Esophagus muscularis mucosa (tissue), 4 donors: ENCODE measurements at regions not wholly inside any gene's neighbourhood (a gene's known extent, or its start where the extent isn't known, plus 50 kb on each side); places are given as distances from the start of the nearest gene placed in this dataset.
A peak's percentile ranks its signal among the peaks of the same experiment; 100 is the strongest.

Source experiments
- DNase-seq: peaks from one replicate; pipeline ENCODE4 v3.0.0-alpha.2; 2017; ENCODE audit errors: extremely low spot score
- H3K27ac ChIP-seq, 4 donors: fragments of 200-600 bp; sonication (generic); replicated peaks in 1 of 4; 1 replicate in 3 of 4; 2 replicates in 1 of 4; pipeline ENCODE4 v1.5.1; 2016 to 2019; ENCODE audit warnings: mild to moderate bottlenecking in 1 of 4
- H3K27me3 ChIP-seq, 4 donors: fragments of 200-600 bp; sonication (generic); one replicate each; pipeline versions ENCODE4 v1.5.1 to v1.6.0; 2016 to 2019
- H3K36me3 ChIP-seq, 4 donors: fragments of 200-600 bp; sonication (generic); one replicate each; pipeline ENCODE4 v1.5.1; 2016 to 2019
- H3K4me1 ChIP-seq, 4 donors: fragments of 200-600 bp; sonication (generic); one replicate each; pipeline ENCODE4 v1.5.1; 2016 to 2019
- H3K4me3 ChIP-seq, 4 donors: fragments of 200-600 bp; sonication (generic); 1 replicate in 2 of 4; 2 replicates in 2 of 4; pipeline ENCODE4 v1.5.1; 2016 to 2019; ENCODE audit warnings: mild to moderate bottlenecking in 4 of 4, moderate library complexity in 1 of 4
- H3K9me3 ChIP-seq, 4 donors: fragments of 200-600 bp; sonication (generic); 1 replicate in 3 of 4; 2 replicates in 1 of 4; pipeline ENCODE4 v1.5.1; 2016 to 2019
- CTCF ChIP-seq, 3 experiments: fragments of 200-600 bp in 2 of 3; fragments of 450-650 bp in 1 of 3; sonication (generic) in 2 of 3; IDR thresholded peaks; one replicate each; pipeline ENCODE4 v1.5.1; 2017 to 2019; ENCODE audit warnings: antibody characterized with exemption in 3 of 3, mild to moderate bottlenecking in 2 of 3, moderate library complexity in 1 of 3
- EP300 ChIP-seq: sonication (generic); formaldehyde crosslinking; IDR thresholded peaks from one replicate; pipeline ENCODE4 v1.6.1; 2017; ENCODE audit warnings: antibody characterized with exemption
- POLR2A ChIP-seq: fragments of 450-650 bp; IDR thresholded peaks from one replicate; pipeline ENCODE4 v1.6.1; 2017; ENCODE audit warnings: antibody characterized with exemption, moderate library complexity, mild to moderate bottlenecking, low read depth
- POLR2AphosphoS5 ChIP-seq, 2 donors: sonication (generic); formaldehyde crosslinking; IDR thresholded peaks; one replicate each; pipeline ENCODE4 v1.6.1; 2017; ENCODE audit warnings: antibody characterized with exemption in 2 of 2
- WGBS: methylation state at CpG from one replicate; pipeline ENCODE4 v1.1.5; 2018; 5-methylcytosine and 5-hydroxymethylcytosine counted together
- intact Hi-C: fragments of 100-400 bp; cut with DNase I; formaldehyde crosslinking; loops from one replicate; pipeline ENCODE4 v1.15.1; 2023

- Histone ChIP-seq H3K36me3 (no peaks in the 10 kb centered on the region), H3K4me3 (no peak overlapping the region), H3K4me1 (no peaks in the 10 kb centered on the region), H3K27ac (no peak overlapping the region), H3K27me3 (peaks cover 0 to 5% (median 0%) of the 10 kb centered on the region in 4 donors), H3K9me3 (no peaks in the 10 kb centered on the region)
- 73% methylated on average over 7 of the region's 7 CpGs for WGBS
- DNase-seq: no peak
- no peak for TF ChIP-seq CTCF (IDR thresholded peaks at IDR 0.05)
- no peak for TF ChIP-seq POLR2AphosphoS5 (IDR thresholded peaks at IDR 0.05)
- no peak for TF ChIP-seq EP300
- no peak for TF ChIP-seq POLR2A
- intact Hi-C loops: no loop called here
Observed at GRCh38 chr17:68658999-68659780, 58.0 kb upstream of the FAM20A start.

GRCh38 chr17:68657576-68657975 is 56.4 kb upstream of the FAM20A start:
- DNase-seq: no peak
- intact Hi-C loops: no loop called here
- H3K27ac ChIP-seq: peak overlapping the region in 1 of 4 donors; percentile 58
- no peaks in the 10 kb centered on the region for H3K36me3 ChIP-seq
- H3K4me3 ChIP-seq: no peak overlapping the region
- no peaks in the 10 kb centered on the region for H3K4me1 ChIP-seq
- no peaks in the 10 kb centered on the region for H3K9me3 ChIP-seq
- 56% methylated on average over 2 of the region's 2 CpGs for WGBS
- peaks cover 0 to 5% (median 0%) of the 10 kb centered on the region in 4 donors for H3K27me3 ChIP-seq
- TF ChIP-seq CTCF (IDR thresholded peaks at IDR 0.05) (no peak), EP300 (no peak), POLR2AphosphoS5 (IDR thresholded peaks at IDR 0.05) (no peak), POLR2A (no peak)

GRCh38 chr17:68657166-68657565 is 56.0 kb upstream of the FAM20A start:
- H3K9me3 ChIP-seq: no peaks in the 10 kb centered on the region
- no peaks in the 10 kb centered on the region for H3K36me3 ChIP-seq
- TF ChIP-seq CTCF (IDR thresholded peaks at IDR 0.05): no peak
- no peak for TF ChIP-seq POLR2AphosphoS5 (IDR thresholded peaks at IDR 0.05)
- TF ChIP-seq EP300: no peak
- TF ChIP-seq POLR2A: no peak
- no peak overlapping the region for H3K4me3 ChIP-seq
- H3K4me1 ChIP-seq: no peaks in the 10 kb centered on the region
- H3K27me3 ChIP-seq: peaks cover 0 to 5% (median 0%) of the 10 kb centered on the region in 4 donors
- 53% methylated on average over 4 of the region's 4 CpGs for WGBS
- no peak for DNase-seq
- H3K27ac ChIP-seq: peak overlapping the region in 1 of 4 donors; percentile 58
- intact Hi-C loops: no loop called here

GRCh38 chr17:68656666-68657065 is 55.5 kb upstream of the FAM20A start:
- no peak for DNase-seq
- Histone ChIP-seq H3K4me1 (no peaks in the 10 kb centered on the region), H3K27ac (no peak overlapping the region), H3K27me3 (peaks cover 0 to 5% (median 0%) of the 10 kb centered on the region in 4 donors), H3K9me3 (no peaks in the 10 kb centered on the region), H3K36me3 (no peaks in the 10 kb centered on the region), H3K4me3 (no peak overlapping the region)
- intact Hi-C loops: no loop called here
- 61% methylated on average over 4 of the region's 4 CpGs for WGBS
- TF ChIP-seq EP300 (no peak), CTCF (IDR thresholded peaks at IDR 0.05) (no peak), POLR2A (no peak), POLR2AphosphoS5 (IDR thresholded peaks at IDR 0.05) (no peak)
